ENCODE measurements at regions not wholly inside any gene's neighbourhood (a gene's known extent, or its start where the extent isn't known, plus 50 kb on each side); places are given as distances from the start of the nearest gene placed in this dataset.

DNA sequence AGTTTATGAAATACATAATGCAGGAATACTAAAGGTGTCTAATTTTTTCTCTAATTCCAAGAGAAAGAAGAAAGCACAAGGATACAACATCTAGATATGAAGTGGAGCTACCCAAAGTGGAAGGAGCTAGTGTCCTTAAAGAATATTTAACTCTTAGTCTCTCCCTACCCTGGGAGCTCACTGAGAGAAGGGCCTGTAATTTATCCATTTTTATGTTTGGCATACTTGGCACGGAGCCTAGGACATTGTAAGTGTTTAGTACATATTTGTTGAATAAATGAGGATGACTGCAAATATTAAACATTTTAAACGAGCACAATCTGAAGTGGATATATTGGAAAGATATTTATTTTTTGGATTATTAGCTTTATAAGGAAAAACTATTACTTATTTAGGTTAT, 674.8 kb downstream of the IQCM start:
- no peak for TF ChIP-seq YY1 (IDR thresholded peaks at IDR 0.05; ENCODE audit: insufficient read depth, insufficient read length)
- no peak for TF ChIP-seq SUZ12 (IDR thresholded peaks at IDR 0.05; ENCODE audit: extremely low read depth, insufficient read depth, insufficient read length)
- TF ChIP-seq ZNF274 (IDR thresholded peaks at IDR 0.05; ENCODE audit: low read depth, low read length): no peak

Data from NT2/D1 (cell line).